WTC11 (cell line): ENCODE measurements at regions not wholly inside any gene's neighbourhood (a gene's known extent, or its start where the extent isn't known, plus 50 kb on each side); places are given as distances from the start of the nearest gene placed in this dataset.

Experiments used
- ATAC-seq: fragments of 200-7000 bp; cut with Tn5 transposase; 2 replicates; pipeline ENCODE4 v1.10.0; 2021; ENCODE audit warnings: mild to moderate bottlenecking, moderate library complexity
- CTCF ChIA-PET: fragments of 300-600 bp; sonication (Branson Sonifier 250); formaldehyde crosslinking; loops from one replicate; lab custom pipeline; 2021; ENCODE audit warnings: antibody characterized with exemption; lab: Charles Lee
- POLR2A ChIA-PET: fragments of 350-600 bp; sonication (Branson Sonifier 250); formaldehyde crosslinking; loops from one replicate; lab custom pipeline; 2021; ENCODE audit warnings: antibody characterized with exemption; lab: Charles Lee
- DNase-seq: peaks from one replicate; pipeline ENCODE4 v3.0.0; 2021; ENCODE audit warnings: low spot score
- H3K27ac Mint-ChIP-seq: 2 replicates; pipeline ENCODE4 v1.8.0; 2021; ENCODE audit warnings: mixed read lengths
- H3K27me3 Mint-ChIP-seq: 2 replicates; pipeline ENCODE4 v1.8.0; 2021; ENCODE audit warnings: low read depth, mild to moderate bottlenecking, moderate library complexity, mixed read lengths
- H3K36me3 Mint-ChIP-seq: 2 replicates; pipeline ENCODE4 v1.8.0; 2021; ENCODE audit warnings: mixed read lengths
- H3K4me1 Mint-ChIP-seq: 2 replicates; pipeline ENCODE4 v1.8.0; 2022; ENCODE audit warnings: mixed read lengths
- H3K4me3 Mint-ChIP-seq: 2 replicates; pipeline ENCODE4 v1.8.0; 2021; ENCODE audit warnings: mild to moderate bottlenecking, moderate library complexity, mixed read lengths
- H3K9me3 Mint-ChIP-seq: 2 replicates; pipeline ENCODE4 v1.8.0; 2021; ENCODE audit warnings: mixed read lengths
- ARID4B ChIP-seq: sonication (generic); formaldehyde crosslinking; IDR thresholded peaks from 2 replicates; pipeline ENCODE4 v1.8.0; 2023; ENCODE audit warnings: missing genetic modification reagents, mild to moderate bottlenecking, borderline replicate concordance
- ATF6 ChIP-seq: sonication (generic); formaldehyde crosslinking; IDR thresholded peaks from 2 replicates; pipeline ENCODE4 v1.8.1; 2023; ENCODE audit warnings: mild to moderate bottlenecking, missing genetic modification reagents
- ETV6 ChIP-seq: sonication (generic); formaldehyde crosslinking; IDR thresholded peaks from 2 replicates; pipeline ENCODE4 v1.8.1; 2022; ENCODE audit warnings: mild to moderate bottlenecking, missing genetic modification reagents
- FOXJ3 ChIP-seq: sonication (generic); formaldehyde crosslinking; IDR thresholded peaks from 2 replicates; pipeline ENCODE4 v1.9.0; 2021; ENCODE audit warnings: missing genetic modification reagents, mild to moderate bottlenecking, borderline replicate concordance
- FOXK1 ChIP-seq: sonication (generic); formaldehyde crosslinking; IDR thresholded peaks from 2 replicates; pipeline ENCODE4 v1.8.0; 2022; ENCODE audit warnings: mild to moderate bottlenecking, moderate library complexity, missing genetic modification reagents
- GRHL2 ChIP-seq: fragments of 250-450 bp; sonication (Bioruptor Pico); IDR thresholded peaks from 2 replicates; pipeline ENCODE4 v1.8.0; 2022; ENCODE audit warnings: mild to moderate bottlenecking, moderate library complexity; ENCODE audit not compliant: insufficient replicate concordance, severe bottlenecking
- JAZF1 ChIP-seq: fragments of 250-450 bp; sonication (Bioruptor Pico); IDR thresholded peaks from 2 replicates; pipeline ENCODE4 v1.9.0; 2021; ENCODE audit warnings: moderate library complexity, mild to moderate bottlenecking, inconsistent platforms
- MXD4 ChIP-seq: fragments of 250-450 bp; sonication (Bioruptor Pico); IDR thresholded peaks from 2 replicates; pipeline ENCODE4 v1.8.0; 2021; ENCODE audit warnings: mild to moderate bottlenecking, moderate library complexity, borderline replicate concordance
- SMAD3 ChIP-seq: sonication (generic); formaldehyde crosslinking; IDR thresholded peaks from 2 replicates; pipeline ENCODE4 v1.8.0; 2022; ENCODE audit warnings: missing genetic modification reagents, mild to moderate bottlenecking, borderline replicate concordance
- STAT6 ChIP-seq: sonication (generic); formaldehyde crosslinking; conservative IDR thresholded peaks from 2 replicates; pipeline ENCODE4 v1.8.1; 2023; ENCODE audit warnings: mild to moderate bottlenecking, low read depth, missing genetic modification reagents, moderate library complexity
- TEAD1 ChIP-seq: sonication (generic); formaldehyde crosslinking; IDR thresholded peaks from 2 replicates; pipeline ENCODE4 v1.8.0; 2022; ENCODE audit warnings: mild to moderate bottlenecking, missing genetic modification reagents
- TEAD4 ChIP-seq: sonication (generic); formaldehyde crosslinking; IDR thresholded peaks from 2 replicates; pipeline ENCODE4 v1.8.0; 2022; ENCODE audit warnings: mild to moderate bottlenecking, missing genetic modification reagents
- TP53 ChIP-seq: sonication (generic); formaldehyde crosslinking; IDR thresholded peaks from 2 replicates; pipeline ENCODE4 v1.8.1; 2023; ENCODE audit warnings: mild to moderate bottlenecking, missing genetic modification reagents
- ZNF263 ChIP-seq: sonication (generic); formaldehyde crosslinking; IDR thresholded peaks from 2 replicates; pipeline ENCODE4 v1.8.1; 2022; ENCODE audit warnings: low read depth, mild to moderate bottlenecking, moderate library complexity, missing genetic modification reagents
- ZNF416 ChIP-seq: fragments of 250-450 bp; sonication (Bioruptor Pico); IDR thresholded peaks from 2 replicates; pipeline ENCODE4 v1.9.0; 2021; ENCODE audit warnings: mild to moderate bottlenecking, inconsistent platforms
- ZSCAN18 ChIP-seq: fragments of 250-450 bp; sonication (Bioruptor Pico); IDR thresholded peaks from 2 replicates; pipeline ENCODE4 v2.1.2; 2022; ENCODE audit warnings: mild to moderate bottlenecking, moderate library complexity

GRCh38 chr10:130843051-130843653 is 468.4 kb downstream of the TCERG1L start (continued):
- no peak for TF ChIP-seq ARID4B (CRISPR knock-in tag)
- TF ChIP-seq MXD4, result no peak

- peaks cover 64% of the 10 kb centered on the region for H3K36me3 Mint-ChIP-seq
Measured at GRCh38 chr10:130844310-130844709, 467.2 kb downstream of the TCERG1L start.

More at GRCh38 chr10:130844310-130844709, 467.2 kb downstream of the TCERG1L start:
- POLR2A ChIA-PET, result no interaction called here
- CTCF ChIA-PET, result no interaction called here
- H3K27ac Mint-ChIP-seq, result no peak overlapping the region
- ATAC-seq (no peak), DNase-seq (no peak)
- H3K4me1 Mint-ChIP-seq, result peaks cover 8% of the 10 kb centered on the region
- peaks cover 4% of the 10 kb centered on the region for H3K27me3 Mint-ChIP-seq
- H3K9me3 Mint-ChIP-seq, result peaks cover 63% of the 10 kb centered on the region
- no peak overlapping the region for H3K4me3 Mint-ChIP-seq
- TF ChIP-seq TEAD4 (CRISPR knock-in tag) (no peak), ETV6 (no peak), JAZF1 (CRISPR knock-in tag) (no peak), ZSCAN18 (CRISPR knock-in tag) (no peak), GRHL2 (CRISPR knock-in tag) (no peak), ZNF416 (CRISPR knock-in tag) (no peak), TEAD1 (no peak), SMAD3 (CRISPR knock-in tag) (no peak), FOXK1 (CRISPR knock-in tag) (no peak), TP53 (no peak), ZNF263 (CRISPR knock-in tag) (no peak), FOXJ3 (CRISPR knock-in tag) (no peak), ATF6 (CRISPR knock-in tag) (no peak), STAT6 (CRISPR knock-in tag) (no peak)
